HFFc6 (cell line): ENCODE measurements at regions not wholly inside any gene's neighbourhood (a gene's known extent, or its start where the extent isn't known, plus 50 kb on each side); places are given as distances from the start of the nearest gene placed in this dataset.

Experiments used
- DNase-seq: peaks from one replicate; pipeline ENCODE4 v3.0.0-alpha.2; 2018
- H3K27ac Mint-ChIP-seq: 2 replicates; pipeline ENCODE4 v1.8.0; 2020; ENCODE audit warnings: mild to moderate bottlenecking, mixed read lengths
- H3K27me3 Mint-ChIP-seq: 2 replicates; pipeline ENCODE4 v1.8.0; 2021; ENCODE audit warnings: mild to moderate bottlenecking, moderate library complexity, mixed read lengths; ENCODE audit not compliant: insufficient read depth
- H3K36me3 Mint-ChIP-seq: 2 replicates; pipeline ENCODE4 v1.8.0; 2021; ENCODE audit warnings: low read depth, mixed read lengths
- H3K4me1 Mint-ChIP-seq: 2 replicates; pipeline ENCODE4 v1.8.0; 2020; ENCODE audit warnings: low read depth, mixed read lengths
- H3K4me3 Mint-ChIP-seq: 2 replicates; pipeline ENCODE4 v1.8.0; 2020; ENCODE audit warnings: mild to moderate bottlenecking, moderate library complexity, mixed read lengths
- H3K9me3 Mint-ChIP-seq: 2 replicates; pipeline ENCODE4 v1.8.0; 2020; ENCODE audit warnings: mild to moderate bottlenecking, mixed read lengths
- TF ChIP-seq, protein P1 (sequence below): fragments of 200-600 bp; sonication (generic); IDR thresholded peaks from 2 replicates; pipeline ENCODE4 v1.5.0; 2021; ENCODE audit warnings: antibody characterized with exemption, mild to moderate bottlenecking

DNA sequence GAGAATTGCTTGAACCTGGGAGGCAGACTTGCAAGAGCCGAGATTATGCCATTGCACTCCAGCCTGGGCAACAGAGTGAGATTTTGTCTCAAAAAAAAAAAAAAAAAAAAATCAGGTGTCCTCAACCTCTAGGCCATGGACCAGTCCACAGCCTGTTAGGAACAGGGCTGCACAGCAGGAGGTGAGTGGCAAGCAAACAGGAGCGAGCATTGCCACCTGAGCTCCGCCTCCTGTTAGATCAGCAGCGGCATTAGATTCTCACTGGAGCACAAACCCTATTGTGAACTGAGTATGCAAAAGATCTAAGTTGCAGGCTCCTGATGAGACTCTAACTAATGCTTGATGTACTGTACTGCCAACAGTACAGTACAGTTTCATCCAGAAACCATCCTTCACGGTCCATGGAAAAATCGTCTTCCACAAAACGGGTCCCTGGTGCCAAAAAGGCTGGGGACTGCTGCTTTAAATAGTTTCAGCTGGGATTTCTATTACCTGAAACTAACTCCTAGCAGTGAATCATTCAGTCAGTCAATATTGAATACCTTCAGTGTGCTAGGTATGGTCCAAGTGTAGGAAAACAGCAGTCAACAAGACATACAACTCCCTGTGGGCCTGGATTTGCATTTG is 56.3 kb upstream of the DHX40 start:
- H3K9me3 Mint-ChIP-seq = no peaks in the 10 kb centered on the region
- H3K27me3 Mint-ChIP-seq = peaks cover 32% of the 10 kb centered on the region
- no peak overlapping the region for H3K4me3 Mint-ChIP-seq
- H3K36me3 Mint-ChIP-seq = no peaks in the 10 kb centered on the region
- TF ChIP-seq, protein P1, sequence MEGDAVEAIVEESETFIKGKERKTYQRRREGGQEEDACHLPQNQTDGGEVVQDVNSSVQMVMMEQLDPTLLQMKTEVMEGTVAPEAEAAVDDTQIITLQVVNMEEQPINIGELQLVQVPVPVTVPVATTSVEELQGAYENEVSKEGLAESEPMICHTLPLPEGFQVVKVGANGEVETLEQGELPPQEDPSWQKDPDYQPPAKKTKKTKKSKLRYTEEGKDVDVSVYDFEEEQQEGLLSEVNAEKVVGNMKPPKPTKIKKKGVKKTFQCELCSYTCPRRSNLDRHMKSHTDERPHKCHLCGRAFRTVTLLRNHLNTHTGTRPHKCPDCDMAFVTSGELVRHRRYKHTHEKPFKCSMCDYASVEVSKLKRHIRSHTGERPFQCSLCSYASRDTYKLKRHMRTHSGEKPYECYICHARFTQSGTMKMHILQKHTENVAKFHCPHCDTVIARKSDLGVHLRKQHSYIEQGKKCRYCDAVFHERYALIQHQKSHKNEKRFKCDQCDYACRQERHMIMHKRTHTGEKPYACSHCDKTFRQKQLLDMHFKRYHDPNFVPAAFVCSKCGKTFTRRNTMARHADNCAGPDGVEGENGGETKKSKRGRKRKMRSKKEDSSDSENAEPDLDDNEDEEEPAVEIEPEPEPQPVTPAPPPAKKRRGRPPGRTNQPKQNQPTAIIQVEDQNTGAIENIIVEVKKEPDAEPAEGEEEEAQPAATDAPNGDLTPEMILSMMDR = no peak
- no peak overlapping the region for H3K27ac Mint-ChIP-seq
- no peak for DNase-seq
- peaks cover 5% of the 10 kb centered on the region for H3K4me1 Mint-ChIP-seq

DNA sequence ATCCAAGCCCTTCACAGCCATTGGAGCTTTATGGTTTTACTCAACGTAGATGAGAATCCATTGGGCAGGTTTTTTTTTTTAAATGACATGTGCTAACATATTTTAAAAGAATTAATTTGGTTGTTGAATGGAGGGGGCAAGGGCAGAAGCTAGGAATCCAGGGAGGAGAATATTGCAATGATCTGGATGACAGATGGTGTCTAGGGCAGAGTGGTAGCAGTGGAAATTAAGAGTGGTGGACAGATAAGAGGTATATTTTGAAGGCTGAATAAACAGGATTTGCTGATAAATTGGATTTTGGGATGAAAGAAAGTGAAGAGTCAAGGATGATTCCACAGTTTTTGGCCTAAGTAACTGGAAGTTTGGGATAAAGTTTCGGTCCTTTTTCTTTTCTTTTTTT is 54.8 kb upstream of the DHX40 start:
- H3K9me3 Mint-ChIP-seq = no peaks in the 10 kb centered on the region
- no peaks in the 10 kb centered on the region for H3K36me3 Mint-ChIP-seq
- TF ChIP-seq, protein P1 = no peak
- H3K4me1 Mint-ChIP-seq = peaks cover 5% of the 10 kb centered on the region
- H3K27me3 Mint-ChIP-seq = peaks cover 32% of the 10 kb centered on the region; the same call in 1 of the 2 replicates
- no peak overlapping the region for H3K27ac Mint-ChIP-seq
- DNase-seq = no peak
- H3K4me3 Mint-ChIP-seq = no peak overlapping the region

DNA sequence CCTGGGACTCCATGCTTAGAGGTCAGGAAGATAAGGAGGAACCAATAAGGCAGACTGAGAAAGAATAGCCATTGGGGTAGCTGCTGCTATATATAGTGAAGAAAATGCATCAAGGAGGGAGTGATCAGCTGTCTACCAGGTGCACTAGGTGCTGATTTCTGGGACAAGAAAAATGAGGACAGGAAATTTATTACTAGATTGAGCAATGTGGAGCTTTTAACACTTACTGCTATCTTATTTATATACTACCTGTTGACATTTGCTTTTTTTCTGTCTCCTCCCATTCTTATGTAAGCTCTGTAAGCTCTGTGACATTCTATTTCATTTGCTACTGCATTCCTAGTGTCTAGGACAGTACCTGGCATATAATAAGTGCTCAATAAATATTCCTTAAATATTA is 53.7 kb upstream of the DHX40 start:
- no peak overlapping the region for H3K27ac Mint-ChIP-seq
- TF ChIP-seq, protein P1 = no peak
- peaks cover 5% of the 10 kb centered on the region for H3K4me1 Mint-ChIP-seq
- peaks cover 28% of the 10 kb centered on the region; the same call in 1 of the 2 replicates for H3K27me3 Mint-ChIP-seq
- H3K4me3 Mint-ChIP-seq = no peak overlapping the region
- no peaks in the 10 kb centered on the region for H3K9me3 Mint-ChIP-seq
- DNase-seq = no peak
- H3K36me3 Mint-ChIP-seq = no peaks in the 10 kb centered on the region

DNA sequence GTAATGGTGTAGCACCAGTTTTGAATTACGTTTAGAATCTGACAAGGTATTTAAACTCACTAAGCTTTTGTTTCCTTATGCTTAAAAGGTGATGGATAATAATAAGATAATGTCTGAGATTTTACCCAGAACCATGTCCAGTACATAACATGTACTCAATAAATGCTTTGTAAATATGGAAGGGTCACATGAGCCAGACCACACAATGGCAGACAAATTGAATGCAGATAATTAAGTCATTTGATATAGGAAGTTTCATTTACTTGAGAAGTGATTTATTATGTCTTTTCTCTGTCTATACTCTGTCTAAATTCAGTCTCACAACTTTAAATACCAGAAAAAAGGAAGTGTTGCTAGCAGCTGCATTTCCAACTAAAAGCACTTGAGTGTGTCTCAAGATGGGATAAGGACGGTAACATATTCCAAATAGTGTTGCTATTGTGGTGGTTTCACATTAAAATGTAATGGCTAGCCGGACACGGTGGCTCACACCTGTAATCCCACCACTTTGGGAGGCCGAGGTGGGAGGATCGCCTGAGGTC is 52.5 kb upstream of the DHX40 start:
- Mint-ChIP-seq H3K4me1 (peaks cover 5% of the 10 kb centered on the region), H3K27ac (no peak overlapping the region), H3K9me3 (no peaks in the 10 kb centered on the region), H3K27me3 (peaks cover 30% of the 10 kb centered on the region; the same call in 1 of the 2 replicates), H3K4me3 (no peak overlapping the region), H3K36me3 (no peaks in the 10 kb centered on the region)
- TF ChIP-seq, protein P1 = no peak
- DNase-seq = no peak

DNA sequence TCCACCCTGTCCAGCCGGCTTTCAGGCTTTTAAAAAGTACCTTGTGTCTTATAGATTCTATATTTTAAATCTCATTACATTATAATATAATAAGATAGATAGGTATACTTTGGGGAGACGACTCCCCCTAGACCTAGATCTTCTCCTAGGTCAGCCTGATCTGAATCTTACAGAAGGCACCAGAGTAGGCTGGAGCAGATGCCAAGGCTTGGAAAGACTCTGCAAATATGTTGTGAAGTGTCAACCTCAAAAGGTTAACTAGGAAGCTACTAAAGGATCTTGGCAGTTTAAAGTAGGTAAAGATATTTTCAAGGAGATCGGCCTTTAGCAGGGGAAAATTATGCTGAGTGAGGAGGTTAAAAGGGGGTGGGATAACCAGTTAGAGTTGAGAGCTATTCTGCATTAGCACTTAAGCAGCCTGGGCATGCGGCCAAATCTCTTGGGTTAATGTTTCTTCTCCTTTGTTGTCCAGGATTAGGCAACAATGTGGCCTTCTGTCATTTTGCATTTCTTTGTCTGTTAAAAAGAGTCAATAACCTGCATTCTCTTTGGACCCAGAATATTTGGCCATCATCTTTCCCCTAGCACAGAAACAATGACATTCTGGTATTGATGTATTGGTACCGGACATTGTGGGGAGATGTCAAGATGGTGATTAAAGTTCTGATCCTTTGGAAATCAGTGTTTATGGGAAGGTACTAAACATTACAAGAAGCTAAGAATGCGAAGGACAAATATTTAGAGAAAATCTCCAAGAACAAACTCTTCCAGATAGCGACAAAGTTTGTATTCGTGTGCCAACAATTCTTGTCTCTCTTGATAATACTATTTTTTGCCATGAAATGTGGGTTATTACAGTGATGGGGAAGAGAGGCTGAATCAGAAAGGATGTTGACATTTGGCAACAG is 51.2 kb upstream of the DHX40 start:
- H3K4me3 Mint-ChIP-seq = no peak overlapping the region
- DNase-seq = no peak
- no peaks in the 10 kb centered on the region for H3K36me3 Mint-ChIP-seq
- no peaks in the 10 kb centered on the region; the same call in 1 of the 2 replicates for H3K4me1 Mint-ChIP-seq
- TF ChIP-seq, protein P1 = no peak
- H3K27ac Mint-ChIP-seq = no peak overlapping the region
- peaks cover 22% of the 10 kb centered on the region; the same call in 1 of the 2 replicates for H3K27me3 Mint-ChIP-seq
- no peaks in the 10 kb centered on the region for H3K9me3 Mint-ChIP-seq
